ENCODE measurements at regions not wholly inside any gene's neighbourhood (a gene's known extent, or its start where the extent isn't known, plus 50 kb on each side); places are given as distances from the start of the nearest gene placed in this dataset.

GRCh38 chr4:107219681-107220080, 183.6 kb upstream of the DKK2 start:
- TF ChIP-seq CTCF (IDR thresholded peaks at IDR 0.05; ENCODE audit: insufficient read depth, low read length, poor library complexity, severe bottlenecking), result no peak
- Histone ChIP-seq H3K27me3 (replicated peaks; ENCODE audit: control insufficient read depth, insufficient read depth, low read length) (no peaks in the 10 kb centered on the region), H3K36me3 (ENCODE audit: control insufficient read depth, insufficient read depth, low read length) (no peaks in the 10 kb centered on the region), H3K4me3 (replicated peaks; ENCODE audit: low read depth, low read length) (no peak overlapping the region)
- DNase-seq (ENCODE audit: extremely low read depth, insufficient read length), result no peak

GRCh38 chr4:107216379-107216778, 180.3 kb upstream of the DKK2 start:
- Histone ChIP-seq H3K4me3 (replicated peaks; ENCODE audit: low read depth, low read length) (no peak overlapping the region), H3K27me3 (replicated peaks; ENCODE audit: control insufficient read depth, insufficient read depth, low read length) (no peaks in the 10 kb centered on the region), H3K36me3 (ENCODE audit: control insufficient read depth, insufficient read depth, low read length) (no peaks in the 10 kb centered on the region)
- TF ChIP-seq CTCF (IDR thresholded peaks at IDR 0.05; ENCODE audit: insufficient read depth, low read length, poor library complexity, severe bottlenecking), result no peak
- DNase-seq (ENCODE audit: extremely low read depth, insufficient read length), result no peak

GRCh38 chr4:107215222-107215621, 179.1 kb upstream of the DKK2 start:
- no peak for DNase-seq (ENCODE audit: extremely low read depth, insufficient read length)
- Histone ChIP-seq H3K27me3 (replicated peaks; ENCODE audit: control insufficient read depth, insufficient read depth, low read length) (no peaks in the 10 kb centered on the region), H3K4me3 (replicated peaks; ENCODE audit: low read depth, low read length) (no peak overlapping the region), H3K36me3 (ENCODE audit: control insufficient read depth, insufficient read depth, low read length) (no peaks in the 10 kb centered on the region)
- TF ChIP-seq CTCF (IDR thresholded peaks at IDR 0.05; ENCODE audit: insufficient read depth, low read length, poor library complexity, severe bottlenecking), result no peak

GRCh38 chr4:107213880-107214279, 177.8 kb upstream of the DKK2 start:
- Histone ChIP-seq H3K4me3 (replicated peaks; ENCODE audit: low read depth, low read length) (no peak overlapping the region), H3K27me3 (replicated peaks; ENCODE audit: control insufficient read depth, insufficient read depth, low read length) (no peaks in the 10 kb centered on the region), H3K36me3 (ENCODE audit: control insufficient read depth, insufficient read depth, low read length) (no peaks in the 10 kb centered on the region)
- no peak for DNase-seq (ENCODE audit: extremely low read depth, insufficient read length)
- TF ChIP-seq CTCF (IDR thresholded peaks at IDR 0.05; ENCODE audit: insufficient read depth, low read length, poor library complexity, severe bottlenecking), result no peak

- TF ChIP-seq CTCF (IDR thresholded peaks at IDR 0.05; ENCODE audit: insufficient read depth, low read length, poor library complexity, severe bottlenecking), result no peak
- Histone ChIP-seq H3K4me3 (replicated peaks; ENCODE audit: low read depth, low read length) (no peak overlapping the region), H3K36me3 (ENCODE audit: control insufficient read depth, insufficient read depth, low read length) (no peaks in the 10 kb centered on the region), H3K27me3 (replicated peaks; ENCODE audit: control insufficient read depth, insufficient read depth, low read length) (no peaks in the 10 kb centered on the region)
- no peak for DNase-seq (ENCODE audit: extremely low read depth, insufficient read length)
Observed at GRCh38 chr4:107213410-107213809, 177.3 kb upstream of the DKK2 start.

GRCh38 chr4:107212565-107212964, 176.5 kb upstream of the DKK2 start:
- no peak for DNase-seq (ENCODE audit: extremely low read depth, insufficient read length)
- TF ChIP-seq CTCF (IDR thresholded peaks at IDR 0.05; ENCODE audit: insufficient read depth, low read length, poor library complexity, severe bottlenecking), result no peak
- Histone ChIP-seq H3K36me3 (ENCODE audit: control insufficient read depth, insufficient read depth, low read length) (no peaks in the 10 kb centered on the region), H3K4me3 (replicated peaks; ENCODE audit: low read depth, low read length) (no peak overlapping the region), H3K27me3 (replicated peaks; ENCODE audit: control insufficient read depth, insufficient read depth, low read length) (no peaks in the 10 kb centered on the region)
